ENCODE measurements at regions not wholly inside any gene's neighbourhood (a gene's known extent, or its start where the extent isn't known, plus 50 kb on each side); places are given as distances from the start of the nearest gene placed in this dataset.
"Not testable (repeated sequence)": the region's sequence is repeated elsewhere in the genome, so short reads cannot be mapped to it uniquely, and the experiment has no call there.

DNA sequence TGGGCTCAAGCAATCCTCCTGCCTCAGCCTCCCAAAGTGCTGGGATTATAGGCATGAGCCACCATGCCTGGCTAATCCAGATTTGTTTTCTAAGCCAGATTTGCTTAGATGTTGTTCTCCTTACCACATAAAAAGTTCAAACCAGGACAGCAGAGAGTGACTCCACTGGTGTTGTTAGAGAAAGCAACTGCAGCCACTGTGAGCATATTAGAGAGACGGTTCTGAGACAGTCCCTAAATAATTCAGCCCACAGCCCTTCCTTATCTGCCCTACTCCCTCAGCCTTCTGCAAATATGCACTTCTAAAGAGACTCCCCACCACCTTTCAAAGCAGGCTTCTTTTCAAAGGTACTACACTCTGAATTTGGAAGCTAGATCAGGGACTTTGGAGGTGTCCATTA is 96.1 kb downstream of the DRD1 start:
- no peak for FAIRE-seq

DNA sequence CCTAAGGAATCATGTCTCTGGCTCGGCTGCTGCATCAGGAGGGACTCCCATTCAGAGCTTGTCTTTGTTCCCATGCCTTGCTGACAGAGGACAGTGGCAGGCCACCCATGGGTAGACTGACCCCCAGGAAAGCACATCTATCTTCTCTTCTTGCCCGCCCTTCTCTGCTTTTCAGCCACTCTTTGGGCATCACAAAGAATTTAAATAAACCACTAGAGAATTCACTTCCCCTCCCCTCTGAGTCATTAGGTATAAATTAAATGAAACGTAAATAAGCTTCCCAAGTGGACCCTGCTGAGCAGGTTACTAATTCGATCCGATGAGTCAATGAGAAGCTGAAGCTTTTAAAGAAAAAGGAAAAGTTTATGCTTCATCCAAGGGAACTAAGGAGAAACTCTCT is 97.0 kb downstream of the DRD1 start:
- FAIRE-seq (peak; percentile 81), DNase-seq (ENCODE audit: low spot score) (peak; percentile 75)

More for the DNA sequence above, 96.1 kb downstream of the DRD1 start:
- no peak for DNase-seq (ENCODE audit: low spot score)

DNA sequence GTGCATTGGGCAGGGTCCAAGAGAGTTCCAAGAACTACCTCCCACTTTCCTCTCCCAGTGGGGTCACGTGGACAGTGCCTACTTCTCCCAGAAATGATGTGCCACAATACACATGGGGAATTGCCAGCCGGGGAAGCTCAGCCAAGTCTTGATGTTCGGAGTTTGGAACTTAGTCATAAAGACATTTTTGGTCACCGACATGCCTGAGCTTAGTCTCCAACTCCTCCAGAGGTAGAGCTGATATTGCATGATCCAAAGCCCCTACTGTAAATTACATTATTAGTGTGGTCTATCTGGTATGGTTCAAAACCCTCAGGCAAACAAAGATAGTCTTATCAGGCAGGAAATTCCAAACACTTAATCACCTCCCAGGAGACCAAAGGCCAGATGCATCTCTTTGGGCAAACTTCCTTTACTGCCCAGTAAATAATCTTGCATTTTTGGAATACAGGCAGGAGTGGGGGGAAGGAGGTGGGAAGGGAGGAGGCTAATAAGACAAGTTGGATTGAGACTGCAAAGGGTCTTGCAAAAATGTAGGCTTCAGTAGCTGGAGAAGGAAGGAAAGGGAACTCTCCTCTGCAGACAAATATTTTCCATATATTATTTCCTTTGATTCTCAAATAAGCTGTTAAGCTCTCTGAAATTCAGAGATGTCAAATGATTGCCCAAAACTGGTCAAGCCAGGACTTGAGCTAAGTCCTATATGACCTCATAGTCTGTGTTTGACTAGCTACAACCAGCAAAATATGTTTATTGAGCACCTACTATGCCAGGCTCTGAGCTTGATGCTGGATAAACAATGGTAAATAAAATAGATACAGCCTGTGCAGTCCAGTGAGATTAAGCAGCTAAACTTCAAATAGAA is 99.4 kb downstream of the DRD1 start:
- FAIRE-seq (no peak), DNase-seq (ENCODE audit: low spot score) (peak; percentile 81)

DNA sequence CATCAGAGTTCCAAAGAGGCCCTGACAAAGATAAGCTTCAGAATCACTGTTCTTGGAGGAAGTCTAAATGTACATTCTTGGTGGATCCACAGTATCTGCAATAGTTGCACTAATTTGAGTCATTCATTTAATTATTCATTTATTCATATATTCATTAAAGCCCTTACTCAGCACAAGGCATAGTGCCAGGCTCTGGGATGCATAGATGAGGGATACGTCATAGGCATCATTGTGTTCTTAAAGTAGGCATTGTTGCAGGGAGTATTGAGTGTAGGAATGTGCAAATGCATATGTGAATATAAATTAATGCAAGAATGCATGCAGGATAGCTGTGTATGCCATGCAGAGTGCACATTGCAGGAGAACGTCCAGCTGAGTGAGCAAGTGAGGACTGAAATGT is 100.7 kb downstream of the DRD1 start:
- FAIRE-seq, result no peak
- DNase-seq (ENCODE audit: low spot score), result no peak

DNA sequence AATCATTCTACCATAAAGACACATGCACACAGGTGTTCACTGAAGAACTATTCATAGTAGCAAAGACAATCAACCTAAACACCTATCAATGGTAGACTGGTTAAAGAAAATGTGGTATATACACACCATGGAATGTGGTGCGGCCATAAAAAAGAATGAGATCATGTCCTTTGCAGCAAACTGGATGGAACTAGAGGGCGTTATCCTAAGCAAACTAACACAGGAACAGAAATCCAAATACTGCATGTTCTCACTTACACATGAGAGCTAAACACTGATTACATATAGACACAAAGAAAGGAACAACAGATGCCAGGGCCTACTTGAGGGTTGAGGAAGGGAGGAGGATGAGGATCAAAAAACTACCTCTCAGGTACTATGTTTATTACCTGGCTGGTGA is 103.8 kb downstream of the DRD1 start:
- DNase-seq (ENCODE audit: low spot score) (no peak), FAIRE-seq (no peak)

DNA sequence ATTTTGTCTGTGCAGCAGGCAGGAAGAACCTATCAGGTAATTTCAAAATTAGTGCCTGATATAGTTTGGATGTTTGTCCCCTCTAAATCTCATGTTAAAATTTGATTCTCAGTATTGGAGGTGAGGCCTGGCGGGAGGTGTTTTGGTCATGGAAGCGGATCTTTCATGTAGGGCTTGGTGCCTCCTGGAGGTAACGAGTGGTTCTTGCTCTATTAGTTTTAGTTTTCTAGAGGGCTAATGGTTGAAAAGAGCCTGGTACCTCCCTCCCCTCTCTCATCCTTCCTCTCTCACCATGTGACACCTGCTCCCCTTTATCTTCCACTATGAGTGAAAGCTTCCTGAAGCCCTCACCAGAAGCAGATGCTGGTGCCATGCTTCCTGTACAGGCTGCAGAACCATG is 106.3 kb downstream of the DRD1 start:
- no peak for FAIRE-seq

DNA sequence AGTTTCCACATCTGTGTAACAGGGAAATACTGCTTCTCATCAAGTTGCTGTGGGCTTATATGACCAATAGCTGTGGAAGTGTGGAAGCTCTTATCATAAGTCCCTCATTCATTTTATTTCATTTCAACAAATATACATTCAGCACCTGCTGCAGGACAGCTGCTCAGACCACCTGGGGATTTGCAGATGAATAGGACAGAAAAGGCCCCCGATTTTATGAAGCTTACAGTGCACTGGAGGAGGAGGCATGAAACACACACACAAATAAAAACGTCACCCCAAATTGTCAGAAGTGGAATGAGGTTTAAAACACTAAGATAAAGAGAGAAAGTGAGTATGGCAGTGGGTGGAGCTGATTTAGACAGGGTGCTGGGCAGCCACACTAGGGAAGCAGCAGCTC is 107.2 kb downstream of the DRD1 start:
- DNase-seq (ENCODE audit: low spot score) (no peak), FAIRE-seq (no peak)

More for the DNA sequence above, 106.3 kb downstream of the DRD1 start:
- no peak for DNase-seq (ENCODE audit: low spot score)

DNA sequence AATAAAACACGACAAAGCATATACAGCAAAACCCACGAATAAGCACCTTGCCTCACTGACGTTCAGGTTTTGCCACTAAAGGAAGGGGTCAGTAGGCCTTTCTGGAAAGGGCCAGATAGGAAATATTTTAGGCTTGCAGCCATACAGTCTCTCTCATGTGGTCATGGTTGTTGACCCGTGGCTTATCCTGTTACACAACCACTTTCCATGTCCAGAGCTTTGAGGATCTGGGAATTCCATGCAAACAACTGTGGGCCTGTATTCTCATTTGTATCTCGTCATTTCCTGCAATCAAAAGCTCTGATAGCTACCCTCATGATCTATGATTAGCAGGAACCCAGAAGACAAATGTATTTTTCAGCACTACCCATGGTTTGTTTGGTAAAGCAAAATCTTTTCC is 108.3 kb downstream of the DRD1 start:
- FAIRE-seq, result no peak
- peak; percentile 10 for DNase-seq (ENCODE audit: low spot score)

DNA sequence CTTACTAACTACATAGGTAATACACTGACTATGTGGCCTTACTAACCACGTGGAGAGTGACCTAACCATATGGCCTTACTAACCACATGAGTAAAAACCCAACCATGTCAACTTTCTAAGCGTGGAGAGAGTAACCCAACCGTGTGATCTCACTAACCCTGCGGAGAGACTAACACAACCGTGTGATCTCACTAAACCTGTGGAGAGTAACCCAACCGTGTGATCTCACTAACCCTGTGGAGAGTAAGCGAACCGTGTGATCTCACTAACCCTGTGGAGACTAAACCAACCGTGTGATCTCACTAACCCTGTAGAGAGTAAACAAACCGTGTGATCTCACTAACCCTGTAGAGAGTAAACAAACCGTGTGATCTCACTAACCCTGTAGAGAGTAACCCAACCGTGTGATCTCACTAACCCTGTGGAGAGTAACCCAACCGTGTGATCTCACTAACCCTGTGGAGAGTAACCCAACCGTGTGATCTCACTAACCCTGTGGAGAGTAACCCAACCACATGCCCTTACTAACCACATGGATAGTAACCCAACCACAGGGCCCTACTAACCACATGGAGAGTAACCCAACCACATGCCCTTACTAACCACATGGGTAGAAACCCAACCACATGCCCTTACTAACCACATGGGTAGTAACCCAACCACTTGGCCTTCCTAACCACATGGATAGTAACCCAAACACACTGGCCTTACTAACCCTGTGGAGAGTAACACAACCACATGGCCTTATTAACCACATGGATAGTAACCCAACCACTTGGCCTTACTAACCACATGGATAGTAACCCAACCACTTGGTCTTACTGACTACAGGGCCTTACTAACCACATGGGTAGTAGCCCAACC is 112.6 kb downstream of the DRD1 start:
- not testable (repeated sequence) for FAIRE-seq
- DNase-seq (ENCODE audit: low spot score), result peak; percentile 38

DNA sequence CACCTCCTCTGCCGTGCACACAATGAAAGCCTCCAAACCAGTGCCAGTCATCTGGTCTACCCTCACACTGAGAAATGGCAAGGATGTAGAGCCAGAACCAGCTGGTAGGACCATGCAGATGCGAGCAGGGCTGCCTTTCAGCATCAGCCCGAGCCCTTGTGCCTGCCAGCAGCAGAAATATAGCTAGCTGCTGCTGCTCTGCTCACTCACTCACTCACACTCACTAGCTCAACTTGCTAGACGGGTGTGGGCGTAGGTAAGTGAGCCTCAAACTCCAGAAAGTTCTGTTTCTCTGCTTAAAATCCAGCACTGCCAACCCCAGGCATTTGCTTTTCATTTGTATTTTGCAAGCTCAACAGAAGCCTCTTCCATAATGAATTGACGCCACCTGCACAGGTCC is 114.0 kb downstream of the DRD1 start:
- no peak for DNase-seq (ENCODE audit: low spot score)
- FAIRE-seq, result no peak

DNA sequence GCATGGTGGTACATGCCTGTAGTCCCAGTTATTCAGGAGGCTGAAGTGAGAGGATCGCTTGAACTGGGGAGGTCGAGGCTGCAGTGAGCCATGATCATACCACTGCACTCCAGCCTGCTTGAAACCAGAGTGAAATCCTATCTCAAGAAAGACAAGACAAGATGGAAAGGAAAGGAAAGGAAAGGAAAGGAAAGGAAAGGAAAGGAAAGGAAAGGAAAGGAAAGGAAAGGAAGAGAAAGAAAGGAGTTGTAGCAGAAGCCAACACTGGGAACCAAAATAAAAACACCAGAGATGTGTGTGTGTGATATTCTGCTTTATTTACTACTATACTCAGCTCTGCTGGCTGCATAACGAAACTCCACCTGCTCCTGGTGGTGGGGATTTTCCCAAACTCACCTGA is 115.3 kb downstream of the DRD1 start:
- DNase-seq (ENCODE audit: low spot score), result no peak
- FAIRE-seq, result no peak

DNA sequence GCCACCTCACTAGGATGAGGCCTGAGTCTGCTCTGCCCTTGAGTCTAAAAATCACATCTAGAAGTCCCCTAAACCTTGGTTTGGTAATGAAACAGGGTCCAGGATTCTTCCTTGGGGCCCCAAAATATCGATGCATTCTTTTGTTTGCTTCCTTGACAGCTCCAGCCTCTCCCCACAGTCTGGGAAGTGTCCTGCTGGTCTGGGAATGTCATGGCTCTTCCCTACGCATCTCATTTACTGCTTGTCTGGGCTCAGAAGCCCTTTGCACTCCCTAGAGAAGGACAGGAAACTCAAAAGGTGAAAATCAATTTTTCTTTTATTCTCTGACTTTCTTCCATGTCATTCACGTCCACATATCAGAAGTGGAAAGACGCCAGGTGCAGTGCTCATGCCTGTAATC is 115.8 kb downstream of the DRD1 start:
- no peak for FAIRE-seq
- DNase-seq (ENCODE audit: low spot score), result no peak

DNA sequence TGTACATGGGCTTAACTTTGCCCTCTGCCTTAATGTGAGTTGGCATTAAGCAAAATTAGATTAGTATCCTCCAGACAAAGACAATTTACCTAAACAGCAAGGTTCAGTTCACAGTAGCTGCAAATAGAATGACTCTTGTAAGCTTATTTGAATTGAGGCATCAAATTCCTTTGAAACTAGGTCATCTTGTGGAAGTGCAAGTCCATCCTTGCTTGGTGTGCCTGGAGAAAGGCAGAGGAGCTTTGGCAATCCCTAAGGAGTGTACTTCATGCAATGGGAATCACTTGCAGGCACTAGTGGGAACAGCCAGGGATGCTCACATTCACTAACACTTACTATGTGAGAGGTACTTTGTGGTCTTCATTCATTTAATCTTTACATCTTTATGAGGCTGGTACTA is 118.3 kb downstream of the DRD1 start:
- DNase-seq (ENCODE audit: low spot score) (peak; percentile 18), FAIRE-seq (no peak)

DNA sequence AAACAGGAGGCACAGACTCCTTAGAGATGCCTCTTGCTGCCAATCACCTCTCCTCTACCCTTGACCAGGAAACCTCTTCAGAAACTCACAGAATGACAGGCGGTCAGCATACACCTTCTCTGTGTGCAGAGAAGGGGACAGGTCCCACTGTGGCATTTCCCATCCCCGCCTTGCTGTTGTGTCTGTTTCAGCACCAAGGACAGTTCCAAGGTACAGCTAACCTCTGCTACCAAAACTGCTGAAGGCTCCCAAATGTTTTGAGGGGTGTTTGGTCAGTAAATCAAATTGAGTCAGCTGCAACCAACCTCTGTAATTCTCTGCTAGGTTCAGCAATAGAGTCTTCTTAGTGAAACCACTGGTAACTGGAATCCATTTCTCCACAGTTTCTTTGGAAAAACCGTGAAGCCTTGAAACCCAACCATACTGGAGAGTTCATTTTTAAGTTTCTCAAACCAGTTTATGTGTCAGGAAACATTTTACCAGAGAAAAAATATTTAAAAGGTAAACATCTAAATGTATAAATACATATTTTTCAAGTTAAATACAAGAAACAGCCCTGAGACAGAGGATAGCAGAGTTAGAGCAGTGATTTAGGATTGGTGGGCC is 122.0 kb downstream of the DRD1 start:
- no peak for DNase-seq (ENCODE audit: low spot score)
- FAIRE-seq, result no peak

DNA sequence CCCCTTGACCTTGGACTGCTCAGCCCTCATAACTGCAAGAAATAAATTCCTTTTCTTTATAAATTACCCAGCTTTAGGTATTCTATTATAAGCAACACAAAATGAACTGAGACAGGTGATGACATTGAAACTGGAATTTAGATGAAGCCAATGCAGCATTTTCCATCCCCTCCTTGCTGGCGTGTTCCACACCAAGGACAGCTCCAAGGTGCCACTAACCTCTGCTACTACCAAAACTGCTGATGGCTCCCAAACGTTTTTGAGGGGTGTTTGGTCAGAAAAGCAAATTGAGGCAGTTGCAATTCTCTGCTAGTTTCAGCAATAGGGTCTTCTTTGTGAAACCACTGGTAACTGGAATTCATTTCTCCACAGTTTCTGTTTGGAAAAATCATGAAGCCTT is 124.8 kb downstream of the DRD1 start:
- FAIRE-seq, result no peak
- DNase-seq (ENCODE audit: low spot score), result no peak

DNA sequence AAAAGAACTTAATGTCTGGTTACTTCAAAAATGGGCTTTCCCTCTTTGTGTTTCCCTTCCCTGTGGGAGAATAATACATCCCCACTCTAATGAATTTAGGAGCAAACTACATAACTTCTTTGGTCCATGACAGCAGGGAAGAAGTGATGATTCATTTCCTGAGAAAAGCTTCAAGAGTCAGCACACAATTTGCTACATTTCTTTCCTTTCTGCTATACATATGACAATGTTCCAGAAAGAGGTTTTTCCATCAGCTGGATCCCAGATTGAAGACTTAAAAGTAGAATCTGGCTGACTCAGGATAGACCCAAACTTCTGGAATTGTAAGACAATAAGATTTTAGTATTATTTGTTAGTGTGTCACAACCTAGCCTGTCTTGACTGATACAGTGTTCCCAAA is 126.1 kb downstream of the DRD1 start:
- no peak for FAIRE-seq
- DNase-seq (ENCODE audit: low spot score), result no peak

DNA sequence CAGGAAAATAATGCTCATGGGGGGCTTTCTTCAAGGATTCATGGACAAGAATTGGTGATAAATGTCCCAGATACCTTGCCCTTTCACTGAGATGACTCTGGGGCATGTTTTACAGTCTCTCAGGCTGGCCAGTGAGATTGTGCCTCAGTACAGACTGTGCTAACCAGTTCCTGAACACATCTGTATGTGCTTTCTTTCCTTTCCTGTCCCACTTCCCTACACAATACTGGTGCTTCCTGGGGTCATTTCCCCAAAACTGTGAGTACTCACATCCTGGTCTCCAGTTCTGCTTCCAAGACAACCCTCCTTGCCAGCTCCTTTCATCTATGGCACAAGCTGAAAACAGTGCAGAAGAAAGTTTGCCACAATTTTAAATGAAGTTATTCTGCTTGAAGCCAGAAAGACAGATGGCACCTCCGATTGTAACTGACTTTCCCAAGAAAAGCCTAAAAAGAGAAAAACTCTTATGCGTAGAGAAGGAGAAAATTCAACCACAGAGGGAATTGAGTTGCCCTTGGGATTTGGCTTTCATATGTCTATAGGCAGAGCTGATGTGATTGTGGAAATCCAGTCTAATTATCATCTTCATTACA is 134.7 kb downstream of the DRD1 start:
- FAIRE-seq, result no peak
- no peak for DNase-seq (ENCODE audit: low spot score)

DNA sequence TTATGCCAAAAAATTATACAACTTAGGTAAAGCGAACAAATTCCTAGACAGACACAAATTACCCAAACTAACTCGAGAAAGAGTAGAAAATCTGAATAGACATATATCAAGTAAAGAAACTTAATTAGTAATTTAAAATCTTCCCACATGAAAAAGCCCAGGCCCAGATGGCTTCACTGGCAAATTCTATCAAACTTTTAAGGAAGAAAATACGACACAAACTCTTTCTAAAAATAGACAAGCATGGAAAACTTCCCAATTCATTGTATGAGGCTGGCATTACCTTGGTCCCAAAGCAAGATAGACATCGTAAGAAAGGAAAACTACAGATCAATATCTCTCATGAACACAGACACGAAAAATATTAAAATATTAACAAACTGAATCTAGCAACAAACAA is 135.3 kb downstream of the DRD1 start:
- FAIRE-seq, result no peak
- no peak for DNase-seq (ENCODE audit: low spot score)

DNA sequence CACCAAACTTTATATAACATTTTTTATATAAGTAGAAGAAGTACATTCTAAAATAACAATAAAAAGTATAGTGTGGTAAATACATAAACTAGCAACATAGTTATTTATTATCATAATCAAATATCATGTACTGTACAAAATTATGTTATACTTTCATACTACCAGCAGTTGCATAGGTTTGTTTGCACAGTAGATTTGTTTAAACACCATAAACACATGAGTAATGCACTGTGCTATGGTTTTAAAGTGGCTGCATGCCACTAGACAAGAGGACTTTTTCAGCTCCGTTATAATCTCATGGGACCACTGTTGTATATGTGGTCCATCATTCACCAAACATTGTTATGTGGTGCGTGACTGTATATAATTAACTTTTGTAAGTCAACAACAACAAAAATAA is 137.6 kb downstream of the DRD1 start:
- no peak for FAIRE-seq
- DNase-seq (ENCODE audit: low spot score), result no peak

DNA sequence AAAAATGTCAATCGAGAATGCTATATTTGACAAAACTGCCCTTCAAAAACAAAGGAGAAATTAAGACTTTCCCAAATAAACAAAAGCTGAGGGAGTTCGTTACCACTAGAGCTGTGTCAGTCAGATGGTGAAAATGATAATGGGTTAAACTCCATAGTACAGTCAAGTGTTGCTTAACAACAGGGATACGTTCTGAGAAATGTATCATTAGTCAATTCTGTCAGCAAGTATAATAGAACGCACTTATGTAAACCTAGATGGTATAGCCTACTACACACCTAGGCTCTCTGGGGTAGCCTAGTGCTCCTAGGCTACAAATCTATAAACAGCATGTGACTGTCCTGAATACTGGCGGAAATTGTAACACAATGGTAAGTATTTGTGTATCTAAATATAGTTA is 138.7 kb downstream of the DRD1 start:
- FAIRE-seq, result no peak
- DNase-seq (ENCODE audit: low spot score), result no peak

DNA sequence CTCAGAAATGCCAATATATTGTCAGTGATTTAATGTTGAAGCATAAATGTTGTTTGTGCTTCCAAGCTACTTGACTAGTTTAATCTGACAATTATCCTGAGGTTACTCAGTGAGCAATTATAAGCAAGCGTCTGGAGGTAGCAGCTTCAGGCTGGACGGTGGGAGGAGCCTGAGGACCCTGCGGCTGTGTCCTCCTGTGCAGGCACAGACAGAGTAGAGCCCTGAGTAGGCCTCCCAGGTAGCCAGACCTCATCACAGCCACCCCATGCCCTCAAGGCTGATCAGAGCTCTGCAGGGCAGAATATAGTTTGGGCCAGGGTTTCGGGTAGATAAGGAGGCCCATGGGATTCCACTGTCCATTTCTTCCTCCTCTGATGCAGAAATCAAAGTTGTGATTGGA is 153.6 kb downstream of the DRD1 start:
- DNase-seq (ENCODE audit: low spot score) (no peak), FAIRE-seq (no peak)
